ENCODE measurements at regions not wholly inside any gene's neighbourhood (a gene's known extent, or its start where the extent isn't known, plus 50 kb on each side); places are given as distances from the start of the nearest gene placed in this dataset.
A peak's percentile ranks its signal among the peaks of the same experiment; 100 is the strongest.

DNA sequence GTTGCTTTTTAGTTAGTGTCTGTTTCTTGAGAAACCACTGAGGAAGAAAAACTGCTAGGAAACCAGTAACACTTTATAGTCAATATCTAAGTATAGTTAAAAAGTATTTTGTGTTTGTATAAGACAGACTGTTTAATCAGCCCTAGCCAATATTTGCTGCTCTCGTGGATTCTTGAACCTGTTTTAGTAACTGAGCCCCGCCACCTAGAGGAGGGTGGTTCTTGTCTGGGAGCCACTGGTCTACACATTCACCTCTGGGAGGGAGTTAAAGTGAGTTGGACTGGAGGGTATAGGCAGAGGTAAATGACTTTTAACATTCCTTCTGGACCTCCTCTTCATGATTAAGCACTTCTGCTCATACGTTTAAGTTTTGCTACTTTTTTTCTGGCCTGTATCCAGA is 117.2 kb downstream of the SPATA31D1 start:
- Histone ChIP-seq H3K36me3 (no peaks in the 10 kb centered on the region), H3K4me1 (no peaks in the 10 kb centered on the region), H3K27me3 (no peaks in the 10 kb centered on the region), H3K27ac (no peak overlapping the region), H3K9ac (ENCODE audit: low read depth in 2 of 2, low read length in 2 of 2) (no peak overlapping the region), H3K4me3 (no peak overlapping the region), H3K9me3 (no peaks in the 10 kb centered on the region)
- DNase-seq, result peak; percentile 20
- TF ChIP-seq CTCF (IDR thresholded peaks at IDR 0.05), result no peak
- intact Hi-C loops (cut with DNase I), result no loop called here

DNA sequence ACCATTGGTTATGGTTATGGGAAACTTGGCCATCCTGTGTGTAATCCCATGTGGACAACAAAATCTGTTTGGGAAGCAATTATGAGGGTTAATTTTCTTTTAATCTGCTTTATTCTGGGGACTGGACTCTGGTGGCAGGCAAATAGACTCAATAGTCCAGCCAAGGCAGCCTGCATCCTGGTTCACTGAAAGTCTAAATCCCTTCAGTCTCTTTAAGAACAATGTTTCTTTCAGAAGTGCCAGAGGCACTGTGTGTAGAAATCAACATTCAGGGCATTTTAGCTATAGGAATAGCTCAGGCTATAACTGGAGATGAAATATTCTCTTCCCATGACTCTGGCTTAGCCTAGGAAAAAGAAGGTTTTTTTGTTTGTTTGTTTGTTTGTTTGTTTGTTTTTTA is 118.0 kb downstream of the SPATA31D1 start:
- H3K36me3 ChIP-seq, result no peaks in the 10 kb centered on the region
- no peaks in the 10 kb centered on the region for H3K27me3 ChIP-seq
- H3K9me3 ChIP-seq, result no peaks in the 10 kb centered on the region
- no peak overlapping the region for H3K4me3 ChIP-seq
- no peak overlapping the region for H3K9ac ChIP-seq (ENCODE audit: low read depth in 2 of 2, low read length in 2 of 2)
- TF ChIP-seq CTCF (IDR thresholded peaks at IDR 0.05), result no peak
- no peak for DNase-seq
- intact Hi-C loops (cut with DNase I), result no loop called here
- no peak overlapping the region for H3K27ac ChIP-seq
- H3K4me1 ChIP-seq, result no peaks in the 10 kb centered on the region

DNA sequence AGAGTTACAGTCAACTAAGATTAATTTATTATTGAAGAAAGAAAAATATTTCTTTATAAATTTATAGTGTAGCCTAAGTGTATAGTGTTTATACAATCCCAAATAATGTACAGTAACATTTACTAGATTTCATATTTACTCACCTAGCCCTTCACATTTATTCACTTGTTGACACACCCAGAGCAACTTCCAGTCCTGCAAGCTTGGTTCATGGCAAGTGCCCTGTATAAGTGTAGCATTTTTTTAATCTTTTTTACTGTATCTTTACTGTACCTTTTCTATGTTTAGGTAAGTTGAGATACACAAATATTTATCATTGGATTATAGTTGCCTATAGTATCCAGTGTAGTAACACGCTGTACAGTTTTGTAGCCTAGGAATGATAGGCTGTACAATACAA is 119.9 kb downstream of the SPATA31D1 start:
- Histone ChIP-seq H3K9ac (ENCODE audit: low read depth in 2 of 2, low read length in 2 of 2) (no peak overlapping the region), H3K9me3 (no peaks in the 10 kb centered on the region), H3K36me3 (no peaks in the 10 kb centered on the region), H3K4me3 (no peak overlapping the region), H3K27me3 (no peaks in the 10 kb centered on the region), H3K4me1 (no peaks in the 10 kb centered on the region), H3K27ac (no peak overlapping the region)
- intact Hi-C loops (cut with DNase I), result no loop called here
- no peak for TF ChIP-seq CTCF (IDR thresholded peaks at IDR 0.05)
- no peak for DNase-seq

DNA sequence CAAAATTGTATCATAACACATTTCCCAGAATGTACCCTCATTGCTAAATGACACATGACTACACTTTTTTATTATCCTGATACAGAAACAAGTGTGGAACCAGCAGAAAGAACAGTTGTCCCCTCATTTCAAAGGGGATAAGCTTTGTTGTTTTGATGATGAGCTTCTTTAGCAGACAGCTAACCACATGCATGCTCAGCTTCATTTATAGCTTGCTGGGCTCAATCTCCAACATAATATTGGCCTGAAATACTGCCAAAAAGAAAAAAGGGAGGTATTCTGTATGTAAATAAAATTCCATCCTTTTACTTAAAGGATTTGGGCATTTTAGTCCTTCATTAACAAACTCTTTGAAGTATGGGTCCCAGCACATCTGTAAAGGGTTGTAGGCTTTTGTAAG is 120.4 kb downstream of the SPATA31D1 start:
- intact Hi-C loops (cut with DNase I), result no loop called here
- no peaks in the 10 kb centered on the region for H3K36me3 ChIP-seq
- no peak for DNase-seq

DNA sequence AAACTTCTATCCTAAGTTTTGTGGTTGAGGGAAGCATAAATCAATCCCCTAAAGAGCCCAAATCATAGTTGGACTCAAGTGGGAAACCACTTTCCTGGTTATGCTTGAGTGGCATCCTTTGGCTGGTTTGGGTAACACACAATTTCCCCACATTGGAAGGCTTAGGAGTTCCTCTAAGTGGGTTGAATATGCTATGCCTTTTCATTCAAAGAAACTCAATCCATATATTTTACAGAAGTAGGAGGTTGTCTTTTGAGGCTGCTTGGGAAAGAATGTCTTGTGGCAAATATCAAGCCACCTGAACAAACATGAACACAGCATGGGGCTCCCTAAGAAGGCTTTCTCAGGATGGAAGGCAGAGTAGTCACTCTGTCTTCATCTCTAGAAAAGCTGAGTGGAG is 121.1 kb downstream of the SPATA31D1 start:
- H3K9me3 ChIP-seq, result no peaks in the 10 kb centered on the region
- no peak overlapping the region for H3K4me3 ChIP-seq
- no peak overlapping the region for H3K27ac ChIP-seq
- H3K4me1 ChIP-seq, result no peaks in the 10 kb centered on the region
- no peak for DNase-seq
- no peaks in the 10 kb centered on the region for H3K36me3 ChIP-seq
- H3K9ac ChIP-seq (ENCODE audit: low read depth in 2 of 2, low read length in 2 of 2), result no peak overlapping the region
- TF ChIP-seq CTCF (IDR thresholded peaks at IDR 0.05), result no peak
- H3K27me3 ChIP-seq, result no peaks in the 10 kb centered on the region
- intact Hi-C loops (cut with DNase I), result no loop called here

More for the DNA sequence above, 120.4 kb downstream of the SPATA31D1 start:
- H3K9ac ChIP-seq (ENCODE audit: low read depth in 2 of 2, low read length in 2 of 2), result no peak overlapping the region
- H3K9me3 ChIP-seq, result no peaks in the 10 kb centered on the region
- H3K4me3 ChIP-seq, result no peak overlapping the region
- no peaks in the 10 kb centered on the region for H3K4me1 ChIP-seq
- H3K27me3 ChIP-seq, result no peaks in the 10 kb centered on the region
- no peak overlapping the region for H3K27ac ChIP-seq
- TF ChIP-seq CTCF (IDR thresholded peaks at IDR 0.05), result no peak

- intact Hi-C loops (cut with DNase I), result no loop called here
- H3K4me3 ChIP-seq, result no peak overlapping the region
- TF ChIP-seq CTCF (IDR thresholded peaks at IDR 0.05), result no peak
Observed at GRCh38 chr9:82110881-82111280, 122.3 kb downstream of the SPATA31D1 start.

More at GRCh38 chr9:82110881-82111280, 122.3 kb downstream of the SPATA31D1 start:
- Histone ChIP-seq H3K36me3 (no peaks in the 10 kb centered on the region), H3K9me3 (no peaks in the 10 kb centered on the region), H3K4me1 (no peaks in the 10 kb centered on the region), H3K27me3 (no peaks in the 10 kb centered on the region), H3K9ac (ENCODE audit: low read depth in 2 of 2, low read length in 2 of 2) (no peak overlapping the region), H3K27ac (no peak overlapping the region)
- no peak for DNase-seq

All from colonic mucosa (tissue), 4 donors.